Left lung (tissue), 4 donors: ENCODE measurements at regions not wholly inside any gene's neighbourhood (a gene's known extent, or its start where the extent isn't known, plus 50 kb on each side); places are given as distances from the start of the nearest gene placed in this dataset.
A peak's percentile ranks its signal among the peaks of the same experiment; 100 is the strongest.

Source experiments
- ATAC-seq: fragments of 200-7000 bp; cut with Tn5 transposase; one replicate; pipeline ENCODE4 v1.9.1; 2020; ENCODE audit warnings: moderate library complexity
- DNase-seq, 4 donors: peaks; one replicate each; pipeline ENCODE4 v3.0.0-alpha.2; 2013 to 2020
- H3K27ac ChIP-seq, 2 donors: fragments of 200-600 bp; sonication (generic) in 1 of 2; one replicate each; pipeline versions ENCODE4 v1.5.0 to v1.8.0; 2020 to 2021
- H3K27me3 ChIP-seq, 2 donors: fragments of 200-600 bp; sonication (generic) in 1 of 2; one replicate each; pipeline versions ENCODE4 v1.5.0 to v1.8.0; 2020 to 2021
- H3K36me3 ChIP-seq, 2 donors: fragments of 200-600 bp; sonication (generic) in 1 of 2; one replicate each; pipeline versions ENCODE4 v1.5.0 to v1.8.0; 2020 to 2021
- H3K4me1 ChIP-seq, 2 donors: fragments of 200-600 bp; one replicate each; pipeline ENCODE4 v1.8.0; 2021
- H3K4me3 ChIP-seq, 2 donors: fragments of 200-600 bp; sonication (generic) in 1 of 2; one replicate each; pipeline versions ENCODE4 v1.5.0 to v1.8.0; 2020 to 2021; ENCODE audit warnings: mild to moderate bottlenecking in 1 of 2
- H3K9me3 ChIP-seq, 2 donors: fragments of 200-600 bp; sonication (generic) in 1 of 2; one replicate each; pipeline versions ENCODE4 v1.5.0 to v1.8.0; 2020 to 2021
- intact Hi-C, 2 donors: fragments of 100-400 bp; cut with DNase I; formaldehyde crosslinking; loops; one replicate each; pipeline versions ENCODE4 v1.11.2 to v1.14.2; 2022
- TF ChIP-seq, protein P1 (sequence below), 2 donors: fragments of 200-600 bp; sonication (generic) in 1 of 2; IDR thresholded peaks; one replicate each; pipeline versions ENCODE4 v1.5.0 to v1.8.0; 2021; ENCODE audit warnings: antibody characterized with exemption in 2 of 2
- donor health status: DM: no; HTN: yes; CAD: no.
- donor health status: DM: no; HTN: no; CAD: no.

DNA sequence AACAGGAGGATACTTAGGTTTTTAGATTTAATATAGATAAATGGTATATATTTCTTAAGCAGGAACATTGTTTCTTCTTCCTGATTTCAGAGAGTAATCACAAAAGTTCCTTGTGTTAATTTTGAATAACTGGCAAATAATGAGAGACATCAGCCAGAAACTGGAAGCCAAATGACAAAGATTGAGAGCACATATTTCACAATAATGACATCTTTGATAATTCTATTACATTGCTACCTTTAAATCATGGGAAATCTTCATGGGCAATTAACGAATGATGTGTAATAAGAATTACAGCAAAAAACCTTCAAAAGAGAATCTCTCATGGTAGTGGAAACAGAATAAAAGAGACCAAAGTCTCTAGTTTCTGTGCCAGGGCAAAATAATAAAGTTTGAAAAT is 215.1 kb downstream of the NUP35 start:
- intact Hi-C loops, result no loop called here
- H3K27me3 ChIP-seq, result no peaks in the 10 kb centered on the region
- DNase-seq, result no peak
- no peak overlapping the region for H3K27ac ChIP-seq
- ATAC-seq, result no peak
- no peaks in the 10 kb centered on the region for H3K4me1 ChIP-seq
- TF ChIP-seq, protein P1, sequence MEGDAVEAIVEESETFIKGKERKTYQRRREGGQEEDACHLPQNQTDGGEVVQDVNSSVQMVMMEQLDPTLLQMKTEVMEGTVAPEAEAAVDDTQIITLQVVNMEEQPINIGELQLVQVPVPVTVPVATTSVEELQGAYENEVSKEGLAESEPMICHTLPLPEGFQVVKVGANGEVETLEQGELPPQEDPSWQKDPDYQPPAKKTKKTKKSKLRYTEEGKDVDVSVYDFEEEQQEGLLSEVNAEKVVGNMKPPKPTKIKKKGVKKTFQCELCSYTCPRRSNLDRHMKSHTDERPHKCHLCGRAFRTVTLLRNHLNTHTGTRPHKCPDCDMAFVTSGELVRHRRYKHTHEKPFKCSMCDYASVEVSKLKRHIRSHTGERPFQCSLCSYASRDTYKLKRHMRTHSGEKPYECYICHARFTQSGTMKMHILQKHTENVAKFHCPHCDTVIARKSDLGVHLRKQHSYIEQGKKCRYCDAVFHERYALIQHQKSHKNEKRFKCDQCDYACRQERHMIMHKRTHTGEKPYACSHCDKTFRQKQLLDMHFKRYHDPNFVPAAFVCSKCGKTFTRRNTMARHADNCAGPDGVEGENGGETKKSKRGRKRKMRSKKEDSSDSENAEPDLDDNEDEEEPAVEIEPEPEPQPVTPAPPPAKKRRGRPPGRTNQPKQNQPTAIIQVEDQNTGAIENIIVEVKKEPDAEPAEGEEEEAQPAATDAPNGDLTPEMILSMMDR (IDR thresholded peaks at IDR 0.05), result no peak
- no peak overlapping the region for H3K4me3 ChIP-seq
- no peaks in the 10 kb centered on the region for H3K36me3 ChIP-seq
- H3K9me3 ChIP-seq, result peaks cover 0 to 27% of the 10 kb centered on the region in 2 donors

- ATAC-seq, result no peak
- Histone ChIP-seq H3K27ac (no peak overlapping the region), H3K4me3 (no peak overlapping the region), H3K4me1 (no peaks in the 10 kb centered on the region), H3K36me3 (no peaks in the 10 kb centered on the region), H3K27me3 (no peaks in the 10 kb centered on the region), H3K9me3 (peaks cover 0 to 15% of the 10 kb centered on the region in 2 donors)
- intact Hi-C loops, result no loop called here
- DNase-seq, result no peak
- TF ChIP-seq, protein P1 (IDR thresholded peaks at IDR 0.05), result no peak
Observed at GRCh38 chr2:183341057-183341456, 216.8 kb downstream of the NUP35 start.

DNA sequence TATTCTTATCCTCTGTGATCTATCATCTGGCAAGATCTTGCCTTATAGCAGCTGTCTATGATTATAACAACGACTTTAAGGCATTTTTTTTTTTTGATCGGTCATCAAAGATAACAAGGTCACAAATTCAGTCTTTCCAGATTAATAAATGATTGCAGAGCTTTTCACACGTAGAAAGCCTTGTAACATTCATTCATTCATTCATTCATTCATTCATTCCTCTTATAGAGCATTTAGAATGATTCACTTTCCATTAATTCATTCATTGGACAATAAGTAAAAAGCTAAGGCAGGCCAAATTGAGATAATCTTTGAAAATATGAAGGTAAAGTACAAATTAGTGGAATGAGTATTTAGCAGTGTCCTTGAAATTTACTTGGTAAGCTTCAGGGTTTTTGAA is 223.7 kb downstream of the NUP35 start:
- Histone ChIP-seq H3K27ac (no peak overlapping the region), H3K27me3 (no peaks in the 10 kb centered on the region), H3K9me3 (no peaks in the 10 kb centered on the region), H3K36me3 (no peaks in the 10 kb centered on the region), H3K4me3 (no peak overlapping the region), H3K4me1 (no peaks in the 10 kb centered on the region)
- TF ChIP-seq, protein P1 (IDR thresholded peaks at IDR 0.05), result no peak
- DNase-seq (no peak), ATAC-seq (no peak)
- intact Hi-C loops, result no loop called here

DNA sequence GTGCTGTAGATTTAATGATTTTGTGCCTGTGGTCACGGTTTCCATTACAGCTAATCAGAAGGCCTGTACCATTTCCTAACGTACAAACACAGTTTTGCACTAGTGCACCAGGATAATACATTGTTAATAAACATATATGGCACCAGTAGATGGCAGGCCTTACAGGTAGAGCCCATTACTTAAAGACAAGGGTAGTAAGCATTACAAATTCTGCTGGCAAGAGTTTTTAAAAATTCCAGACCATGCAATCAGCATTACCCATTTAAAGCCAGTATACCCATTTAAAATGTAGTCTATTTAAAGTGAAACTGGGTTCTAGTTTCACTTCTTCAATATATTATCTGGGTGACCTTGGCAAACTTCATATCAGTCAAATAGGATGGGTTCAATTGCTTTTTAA is 224.2 kb downstream of the NUP35 start:
- Histone ChIP-seq H3K9me3 (no peaks in the 10 kb centered on the region), H3K36me3 (no peaks in the 10 kb centered on the region), H3K27me3 (no peaks in the 10 kb centered on the region), H3K27ac (no peak overlapping the region), H3K4me3 (no peak overlapping the region), H3K4me1 (no peaks in the 10 kb centered on the region)
- intact Hi-C loops, result no loop called here
- DNase-seq (no peak), ATAC-seq (no peak)
- TF ChIP-seq, protein P1 (IDR thresholded peaks at IDR 0.05), result no peak

- Histone ChIP-seq H3K27me3 (no peaks in the 10 kb centered on the region), H3K9me3 (no peaks in the 10 kb centered on the region), H3K27ac (no peak overlapping the region), H3K36me3 (no peaks in the 10 kb centered on the region), H3K4me1 (no peaks in the 10 kb centered on the region), H3K4me3 (no peak overlapping the region)
- intact Hi-C loops, result no loop called here
- peak in 1 of 4 donors; percentile 27 for DNase-seq
- TF ChIP-seq, protein P1 (IDR thresholded peaks at IDR 0.05), result no peak
- no peak for ATAC-seq
Observed at GRCh38 chr2:183349091-183349490, 224.8 kb downstream of the NUP35 start.
